PC-3 (cell line): ENCODE measurements at regions not wholly inside any gene's neighbourhood (a gene's known extent, or its start where the extent isn't known, plus 50 kb on each side); places are given as distances from the start of the nearest gene placed in this dataset.

Experiments used
- ATAC-seq: fragments of 200-7000 bp; cut with Tn5 transposase; 2 replicates; pipeline ENCODE4 v1.9.1; 2020; ENCODE audit warnings: mild to moderate bottlenecking, moderate library complexity
- BruUV-seq: library from RNA; stranded (reverse); fragments of 400-500 nt; replicated peaks from 2 replicates; lab custom pipeline; 2021; lab: Mats Ljungman, UMichigan
- CTCF ChIA-PET: fragments of 300-600 bp; sonication (Branson Sonifier 250); formaldehyde crosslinking; loops from one replicate; lab custom pipeline; 2022; ENCODE audit warnings: antibody characterized with exemption; lab: Charles Lee
- POLR2A ChIA-PET: fragments of 300-600 bp; sonication (Branson Sonifier 250); formaldehyde crosslinking; loops from one replicate; lab custom pipeline; 2022; ENCODE audit warnings: antibody characterized with exemption; ENCODE audit not compliant: unreplicated experiment; lab: Charles Lee
- DNase-seq: peaks from one replicate; pipeline ENCODE4 v3.0.0-alpha.2; 2015
- H2AFZ ChIP-seq: fragments of 300-600 bp; sonication (generic); 2 replicates; pipeline ENCODE4 v1.6.0; 2016; ENCODE audit warnings: antibody characterized with exemption, low read length
- H3F3A ChIP-seq: fragments of 300-600 bp; sonication (generic); one replicate; pipeline ENCODE4 v1.6.0; 2017; ENCODE audit warnings: antibody characterized with exemption, low read length, control low read depth, mild to moderate bottlenecking; ENCODE audit not compliant: unreplicated experiment
- H3K27ac ChIP-seq: fragments of 300-600 bp; sonication (generic); 2 replicates; pipeline ENCODE4 v1.5.1; 2016; ENCODE audit warnings: mild to moderate bottlenecking, low read length
- H3K27me3 ChIP-seq: fragments of 300-600 bp; sonication (generic); 2 replicates; pipeline ENCODE4 v1.6.1; 2016; ENCODE audit warnings: low read length, mixed read lengths
- H3K36me3 ChIP-seq: fragments of 300-600 bp; sonication (generic); 2 replicates; pipeline ENCODE4 v1.6.1; 2016; ENCODE audit warnings: low read depth, mixed run types, low read length, mixed read lengths
- H3K4me1 ChIP-seq: fragments of 300-600 bp; sonication (generic); 2 replicates; pipeline ENCODE4 v1.5.1; 2016; ENCODE audit warnings: low read length; ENCODE audit not compliant: insufficient read depth
- H3K4me2 ChIP-seq: fragments of 300-600 bp; sonication (generic); 2 replicates; pipeline ENCODE4 v1.6.0; 2016; ENCODE audit warnings: low read length
- H3K4me3 ChIP-seq: fragments of 300-600 bp; sonication (generic); 2 replicates; pipeline ENCODE4 v1.5.1; 2016; ENCODE audit warnings: mild to moderate bottlenecking, low read length, mixed read lengths
- H3K79me2 ChIP-seq: fragments of 300-600 bp; sonication (generic); 2 replicates; pipeline ENCODE4 v1.6.1; 2017; ENCODE audit warnings: low read length, mixed read lengths
- H3K9ac ChIP-seq: fragments of 300-600 bp; sonication (generic); 2 replicates; pipeline ENCODE4 v1.6.0; 2016; ENCODE audit warnings: mild to moderate bottlenecking, low read length
- H3K9me2 ChIP-seq: fragments of 300-600 bp; sonication (generic); replicated peaks from 2 replicates; pipeline ENCODE4 v1.6.1; 2016; ENCODE audit warnings: mixed run types, low read length, mixed read lengths
- H3K9me3 ChIP-seq: fragments of 300-600 bp; sonication (generic); 2 replicates; pipeline ENCODE4 v1.6.1; 2016; ENCODE audit warnings: low read length, mixed read lengths
- H4K20me1 ChIP-seq: fragments of 300-600 bp; sonication (generic); 2 replicates; pipeline ENCODE4 v1.6.1; 2016; ENCODE audit warnings: low read length, mixed read lengths
- CTCF ChIP-seq: fragments of 300-600 bp; sonication (generic); conservative IDR thresholded peaks from 2 replicates; pipeline ENCODE4 v1.5.1; 2017; ENCODE audit warnings: antibody characterized with exemption, low read depth, mild to moderate bottlenecking, low read length
- EZH2 ChIP-seq: fragments of 300-600 bp; sonication (generic); IDR thresholded peaks from one replicate; pipeline ENCODE4 v1.6.1; 2017; ENCODE audit warnings: antibody characterized with exemption, mild to moderate bottlenecking, low read length; ENCODE audit not compliant: unreplicated experiment
- EZH2phosphoT487 ChIP-seq: fragments of 300-600 bp; sonication (generic); IDR thresholded peaks from 2 replicates; pipeline ENCODE4 v1.6.1; 2018; ENCODE audit warnings: mild to moderate bottlenecking, antibody characterized with exemption, low read length, borderline replicate concordance
- intact Hi-C: fragments of 100-400 bp; cut with micrococcal nuclease; formaldehyde crosslinking; loops from 2 replicates; pipeline ENCODE4 v1.9.0; 2023

GRCh38 chr5:167908606-167909005 is 382.8 kb upstream of the WWC1 start:
- H3K79me2 ChIP-seq = no peaks in the 10 kb centered on the region
- H3K9ac ChIP-seq = no peak overlapping the region
- H3K4me3 ChIP-seq = no peak overlapping the region
- H3K9me3 ChIP-seq = no peaks in the 10 kb centered on the region
- POLR2A ChIA-PET = no interaction called here
- no peak overlapping the region for H3K27ac ChIP-seq
- no peaks in the 10 kb centered on the region for H3K36me3 ChIP-seq
- no peaks in the 10 kb centered on the region for H4K20me1 ChIP-seq
- H3K4me1 ChIP-seq = no peaks in the 10 kb centered on the region
- peaks cover 56% of the 10 kb centered on the region for H3K27me3 ChIP-seq
- H2AFZ ChIP-seq = no peak overlapping the region
- CTCF ChIA-PET = no interaction called here
- TF ChIP-seq EZH2 (no peak), EZH2phosphoT487 (no peak), CTCF (no peak)
- no peaks in the 10 kb centered on the region for H3F3A ChIP-seq
- H3K9me2 ChIP-seq = no peaks in the 10 kb centered on the region
- DNase-seq = no peak
- no peak overlapping the region for H3K4me2 ChIP-seq
- intact Hi-C loops = no loop called here
- BruUV-seq = no TSS peak
- no peak for ATAC-seq

- no peak overlapping the region for H2AFZ ChIP-seq
- no peak overlapping the region for H3K4me2 ChIP-seq
- CTCF ChIA-PET = no interaction called here
- H3F3A ChIP-seq = no peaks in the 10 kb centered on the region
- no peak overlapping the region for H3K27ac ChIP-seq
- intact Hi-C loops = no loop called here
- H4K20me1 ChIP-seq = no peaks in the 10 kb centered on the region
- peaks cover 23% of the 10 kb centered on the region for H3K27me3 ChIP-seq
- no peaks in the 10 kb centered on the region for H3K9me2 ChIP-seq
- H3K4me1 ChIP-seq = no peaks in the 10 kb centered on the region
- no peak overlapping the region for H3K9ac ChIP-seq
- H3K4me3 ChIP-seq = no peak overlapping the region
- no TSS peak for BruUV-seq
- DNase-seq (no peak), ATAC-seq (no peak)
- POLR2A ChIA-PET = no interaction called here
- TF ChIP-seq EZH2phosphoT487 = no peak
- TF ChIP-seq CTCF = no peak
- TF ChIP-seq EZH2 = no peak
- H3K79me2 ChIP-seq = no peaks in the 10 kb centered on the region
- no peaks in the 10 kb centered on the region for H3K9me3 ChIP-seq
- no peaks in the 10 kb centered on the region for H3K36me3 ChIP-seq
Measured at GRCh38 chr5:167912941-167913665, 378.3 kb upstream of the WWC1 start.

- H3F3A ChIP-seq = no peaks in the 10 kb centered on the region
- no peaks in the 10 kb centered on the region for H3K9me2 ChIP-seq
- ATAC-seq (no peak), DNase-seq (no peak)
- no TSS peak for BruUV-seq
- peaks cover 28% of the 10 kb centered on the region for H3K27me3 ChIP-seq
- H3K4me2 ChIP-seq = no peak overlapping the region
- H3K4me1 ChIP-seq = no peaks in the 10 kb centered on the region
- H2AFZ ChIP-seq = no peak overlapping the region
- no peak overlapping the region for H3K27ac ChIP-seq
- no peak overlapping the region for H3K4me3 ChIP-seq
- CTCF ChIA-PET = no interaction called here
- TF ChIP-seq EZH2phosphoT487 (no peak), CTCF (no peak), EZH2 (no peak)
- H3K9ac ChIP-seq = no peak overlapping the region
- H3K36me3 ChIP-seq = no peaks in the 10 kb centered on the region
- intact Hi-C loops = no loop called here
- H3K9me3 ChIP-seq = no peaks in the 10 kb centered on the region
- H4K20me1 ChIP-seq = no peaks in the 10 kb centered on the region
- no peaks in the 10 kb centered on the region for H3K79me2 ChIP-seq
- POLR2A ChIA-PET = no interaction called here
Measured at GRCh38 chr5:167915237-167915636, 376.2 kb upstream of the WWC1 start.
